Testis (tissue), 2 donors: ENCODE measurements at regions not wholly inside any gene's neighbourhood (a gene's known extent, or its start where the extent isn't known, plus 50 kb on each side); places are given as distances from the start of the nearest gene placed in this dataset.

Experiments
- DNase-seq: peaks from one replicate; pipeline ENCODE4 v3.0.0-alpha.2; 2019
- H3K27ac ChIP-seq, 2 donors: fragments of 200-600 bp; sonication (generic); one replicate each; pipeline ENCODE4 v1.5.1; 2019
- H3K27me3 ChIP-seq: fragments of 200-600 bp; sonication (generic); one replicate; pipeline ENCODE4 v1.5.1; 2019
- H3K36me3 ChIP-seq: fragments of 200-600 bp; sonication (generic); one replicate; pipeline ENCODE4 v1.5.1; 2017; ENCODE audit warnings: low read depth; ENCODE audit errors: missing control alignments
- H3K4me1 ChIP-seq: fragments of 200-600 bp; sonication (generic); one replicate; pipeline ENCODE4 v1.5.1; 2019
- H3K4me3 ChIP-seq, 2 donors: fragments of 200-600 bp; sonication (generic); one replicate each; pipeline ENCODE4 v1.5.1; 2017 to 2019
- H3K9me3 ChIP-seq: fragments of 200-600 bp; sonication (generic); one replicate; pipeline ENCODE4 v1.5.1; 2017
- CTCF ChIP-seq, 3 experiments: fragments of 450-650 bp in 2 of 3; fragments of 200-600 bp in 1 of 3; sonication (generic) in 1 of 3; IDR thresholded peaks; one replicate each; pipeline ENCODE4 v1.5.1; 2016 to 2019; ENCODE audit warnings: antibody characterized with exemption in 3 of 3, mild to moderate bottlenecking in 2 of 3, moderate library complexity in 1 of 3
- POLR2A ChIP-seq: fragments of 450-650 bp; IDR thresholded peaks from one replicate; pipeline ENCODE4 v1.6.1; 2017; ENCODE audit warnings: antibody characterized with exemption, mild to moderate bottlenecking, moderate library complexity
- WGBS, 2 donors: methylation state at CpG; one replicate each; pipeline ENCODE4 v1.1.5; 2018; 5-methylcytosine and 5-hydroxymethylcytosine counted together
- intact Hi-C: fragments of 100-400 bp; cut with DNase I; formaldehyde crosslinking; loops from one replicate; pipeline ENCODE4 v1.15.1; 2023; ENCODE audit warnings: low total_unique reads

GRCh38 chr14:40464531-40464930 lies 1032.3 kb upstream of the FBXO33 start:
- Histone ChIP-seq H3K4me1 (no peaks in the 10 kb centered on the region), H3K27me3 (no peaks in the 10 kb centered on the region), H3K9me3 (no peaks in the 10 kb centered on the region), H3K36me3 (no peaks in the 10 kb centered on the region), H3K27ac (no peak overlapping the region), H3K4me3 (no peak overlapping the region)
- no peak for TF ChIP-seq CTCF (IDR thresholded peaks at IDR 0.05)
- no peak for TF ChIP-seq POLR2A
- intact Hi-C loops: no loop called here
- no peak for DNase-seq
- WGBS, 2 donors: 62 to 76% methylated on average over 2 of the region's 2 CpGs

- Histone ChIP-seq H3K27ac (no peak overlapping the region), H3K4me3 (no peak overlapping the region), H3K4me1 (no peaks in the 10 kb centered on the region), H3K36me3 (no peaks in the 10 kb centered on the region), H3K27me3 (no peaks in the 10 kb centered on the region), H3K9me3 (no peaks in the 10 kb centered on the region)
- intact Hi-C loops: no loop called here
- 68 to 70% methylated on average over 6 of the region's 6 CpGs for WGBS, 2 donors
- TF ChIP-seq POLR2A: no peak
- no peak for DNase-seq
Observed at GRCh38 chr14:40463886-40464285, 1031.7 kb upstream of the FBXO33 start.

GRCh38 chr14:40452674-40453073 lies 1020.4 kb upstream of the FBXO33 start:
- intact Hi-C loops: no loop called here

GRCh38 chr14:40447017-40447416 lies 1014.8 kb upstream of the FBXO33 start:
- Histone ChIP-seq H3K9me3 (no peaks in the 10 kb centered on the region), H3K27me3 (no peaks in the 10 kb centered on the region), H3K4me3 (no peak overlapping the region), H3K36me3 (no peaks in the 10 kb centered on the region), H3K4me1 (no peaks in the 10 kb centered on the region), H3K27ac (no peak overlapping the region)
- WGBS, 2 donors: 82 to 93% methylated on average over 3 of the region's 3 CpGs
- TF ChIP-seq CTCF (IDR thresholded peaks at IDR 0.05) (no peak), POLR2A (no peak)
- intact Hi-C loops: no loop called here
- DNase-seq: no peak

More at GRCh38 chr14:40452674-40453073, 1020.4 kb upstream of the FBXO33 start:
- Histone ChIP-seq H3K27ac (no peak overlapping the region), H3K4me3 (no peak overlapping the region), H3K36me3 (no peaks in the 10 kb centered on the region), H3K4me1 (no peaks in the 10 kb centered on the region), H3K27me3 (no peaks in the 10 kb centered on the region), H3K9me3 (no peaks in the 10 kb centered on the region)
- WGBS, 2 donors: 85 to 91% methylated on average over 1 of the region's 1 CpG
- TF ChIP-seq CTCF (IDR thresholded peaks at IDR 0.05): no peak
- no peak for TF ChIP-seq POLR2A
- DNase-seq: no peak

- TF ChIP-seq POLR2A: no peak
- no peak for TF ChIP-seq CTCF (IDR thresholded peaks at IDR 0.05)
- Histone ChIP-seq H3K27ac (no peak overlapping the region), H3K36me3 (no peaks in the 10 kb centered on the region), H3K9me3 (no peaks in the 10 kb centered on the region), H3K4me3 (no peak overlapping the region), H3K4me1 (no peaks in the 10 kb centered on the region), H3K27me3 (no peaks in the 10 kb centered on the region)
- WGBS, 2 donors: 88 to 92% methylated on average over 5 of the region's 5 CpGs
- DNase-seq: no peak
- intact Hi-C loops: no loop called here
Observed at GRCh38 chr14:40445020-40445419, 1012.8 kb upstream of the FBXO33 start.
